Activated T-cell treated with anti-CD3 and anti-CD28 coated beads, Interleukin-2, amount 50 U/mL, for 48 hours (primary cell): ENCODE measurements at regions not wholly inside any gene's neighbourhood (a gene's known extent, or its start where the extent isn't known, plus 50 kb on each side); places are given as distances from the start of the nearest gene placed in this dataset.

Experiments
- DNase-seq, 2 experiments: peaks; one replicate each; pipeline ENCODE4 v3.0.0-alpha.2; 2020

DNA sequence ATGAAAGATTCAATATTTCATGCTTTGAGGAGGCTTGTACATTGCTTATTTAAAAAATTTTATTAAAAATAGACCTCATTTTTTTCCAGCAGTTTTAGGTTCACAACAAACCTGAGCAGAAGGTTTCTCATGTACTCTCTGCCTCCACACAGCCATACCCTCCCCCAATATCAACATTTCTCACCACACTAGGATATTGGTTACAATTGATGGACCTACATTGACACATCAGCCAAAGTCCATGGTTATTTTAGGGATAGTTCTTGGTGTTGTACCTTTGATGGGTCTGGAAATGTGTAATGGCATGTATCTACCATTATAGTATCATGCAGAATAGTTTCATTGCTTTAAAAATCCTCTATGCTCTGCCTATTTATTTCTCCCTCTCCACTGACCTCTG, 611.0 kb downstream of the KCTD8 start:
- no peak for DNase-seq

DNA sequence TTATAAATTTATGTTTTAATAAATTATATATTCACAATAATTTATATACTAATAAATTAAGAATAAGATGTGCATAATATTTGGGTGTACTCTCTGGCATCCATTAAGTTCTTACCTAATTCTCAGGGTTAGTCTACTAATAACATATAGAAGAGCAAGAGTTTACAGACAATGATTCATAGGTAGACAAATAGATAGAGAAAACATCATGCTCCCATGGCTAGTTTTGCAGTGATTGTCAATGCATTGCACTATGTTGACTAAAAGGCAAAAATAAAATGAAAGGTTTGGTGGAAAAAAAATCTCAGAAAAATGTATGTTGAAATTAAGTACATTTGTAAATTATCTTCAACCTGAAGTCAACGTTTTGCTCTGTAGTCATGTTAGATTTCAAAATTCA, 606.0 kb downstream of the KCTD8 start:
- no peak for DNase-seq

DNA sequence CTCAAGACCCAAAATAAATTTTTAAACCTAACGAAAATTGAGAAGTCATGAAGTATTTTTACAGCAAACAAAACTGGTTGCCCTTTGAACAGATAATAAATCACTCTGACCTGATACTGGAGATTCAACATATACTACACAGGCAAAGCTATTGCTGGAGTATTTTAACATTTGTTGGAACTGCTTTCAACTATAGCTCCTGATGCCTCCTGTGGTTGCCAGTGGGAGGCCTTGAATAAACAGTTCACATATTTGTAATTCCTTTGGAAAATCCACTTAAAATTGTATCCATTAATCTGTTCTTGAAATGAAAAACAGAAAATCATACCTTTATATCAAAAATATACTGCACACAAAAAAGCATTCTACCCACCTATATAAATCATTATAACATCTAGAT, 605.1 kb downstream of the KCTD8 start:
- no peak for DNase-seq

DNA sequence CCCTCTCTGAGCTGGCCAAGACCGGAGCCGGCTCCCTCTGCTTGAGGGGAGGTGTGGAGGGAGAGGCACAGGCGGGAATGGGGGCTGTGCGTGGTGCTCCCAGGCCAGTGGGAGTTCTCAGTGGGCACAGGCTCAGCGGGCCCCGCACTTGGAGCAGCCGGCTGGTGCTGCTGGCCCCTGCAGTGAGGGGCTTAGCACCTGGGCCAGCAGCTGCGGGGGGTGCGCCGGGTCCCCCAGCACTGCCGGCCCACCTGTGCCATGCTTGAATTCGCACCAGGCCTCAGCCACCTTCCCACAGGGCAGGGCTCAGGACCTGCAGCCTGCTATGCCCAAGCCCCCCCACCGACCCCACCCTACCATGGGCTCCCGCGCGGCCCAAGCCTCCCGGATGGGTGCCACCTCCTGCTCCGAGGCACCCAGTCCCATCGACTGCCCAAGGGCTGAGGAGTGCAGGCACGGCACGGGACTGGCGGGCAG, 602.5 kb downstream of the KCTD8 start:
- no peak for DNase-seq

DNA sequence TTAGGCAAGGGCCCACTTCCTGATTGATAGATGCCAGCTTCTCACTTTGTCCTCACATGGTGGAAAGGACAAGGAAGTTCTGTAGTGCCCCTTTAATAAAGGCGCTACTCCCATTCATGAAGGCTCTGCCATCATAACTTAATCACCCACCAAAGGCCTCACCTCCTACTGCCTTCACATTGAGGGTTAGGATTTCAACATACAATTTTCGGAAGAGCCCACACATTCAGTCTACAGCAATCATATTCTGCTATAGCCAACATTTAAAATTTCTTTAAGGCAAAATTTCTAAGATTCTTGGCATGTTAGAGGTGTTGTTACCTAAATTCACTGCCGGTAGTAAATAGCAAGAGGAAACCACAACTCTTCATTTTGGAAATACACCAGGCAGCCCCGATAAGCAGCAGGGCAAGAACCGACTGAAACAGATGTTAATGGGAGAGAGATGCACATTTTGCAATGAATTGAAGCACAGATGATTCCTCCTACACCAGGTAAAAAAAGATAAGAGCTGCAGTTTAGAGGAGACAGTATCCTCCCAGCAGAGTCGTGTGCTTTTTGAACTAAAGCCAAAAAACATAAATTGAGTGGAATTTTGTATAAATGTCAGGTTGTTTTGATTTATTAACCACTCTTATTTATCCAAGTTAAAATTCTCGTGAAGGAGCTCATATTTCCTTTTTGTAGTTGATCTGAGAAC, 594.9 kb downstream of the KCTD8 start:
- DNase-seq: no peak

DNA sequence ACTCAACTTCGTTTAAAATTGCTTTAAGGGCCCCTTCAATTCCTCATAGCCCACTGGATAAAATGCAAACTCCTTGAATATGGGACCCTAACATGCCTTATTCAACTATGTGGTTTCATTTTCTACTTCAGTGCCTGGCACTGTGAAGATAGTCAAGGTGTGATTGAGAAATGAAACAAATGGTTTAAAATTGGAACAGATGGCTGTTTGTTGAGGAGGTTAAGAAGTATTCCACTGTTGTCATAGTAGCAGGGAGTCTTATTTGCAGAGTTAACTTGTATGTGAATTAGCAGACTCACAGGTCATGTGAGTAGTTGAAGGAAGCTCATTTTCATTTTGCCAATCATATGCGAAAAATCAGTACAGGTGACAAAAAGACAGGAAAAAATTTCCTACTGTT, 593.3 kb downstream of the KCTD8 start:
- DNase-seq: no peak

DNA sequence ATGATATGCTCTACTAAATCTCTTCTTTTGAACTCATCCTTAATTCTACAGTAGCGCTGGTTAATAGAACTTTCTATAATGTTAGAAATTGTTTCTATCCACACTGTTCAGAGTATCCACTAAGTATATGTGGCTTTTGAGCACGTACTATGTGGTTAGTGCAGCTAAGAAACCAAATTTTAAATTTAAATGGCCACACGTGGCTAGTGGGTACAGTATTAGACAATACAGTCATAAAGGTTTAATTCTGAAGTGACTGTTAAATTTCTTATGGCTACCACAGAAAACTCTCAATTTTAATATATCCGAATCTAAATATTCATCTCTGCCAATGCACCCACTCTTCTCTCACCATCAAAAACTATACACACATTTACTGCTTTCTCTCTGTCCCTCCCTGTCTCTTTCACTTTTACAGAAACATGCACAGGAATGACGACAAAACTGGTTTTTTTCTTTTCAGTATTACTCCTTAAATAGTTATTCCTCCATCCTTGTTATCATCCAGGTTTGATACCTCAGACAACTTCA, 583.9 kb downstream of the KCTD8 start:
- DNase-seq: no peak

DNA sequence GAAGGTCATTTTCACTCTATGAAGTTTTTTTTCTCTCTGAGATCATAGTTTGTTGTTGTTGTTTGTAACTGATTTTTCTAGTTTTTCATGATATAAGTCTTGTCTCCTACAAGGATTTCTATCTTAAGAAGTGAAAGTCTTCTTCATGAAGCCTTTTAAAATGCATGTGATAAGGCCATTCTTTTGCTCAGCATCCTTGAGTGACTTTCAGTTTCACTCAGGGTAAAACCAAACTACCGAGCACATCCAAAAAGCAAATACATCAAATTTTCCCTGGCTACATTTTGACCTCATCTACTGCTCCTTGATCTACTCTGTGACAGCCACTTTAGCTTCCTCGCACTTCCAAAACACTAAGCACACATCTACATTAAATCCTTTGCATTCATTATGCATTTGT, 580.7 kb downstream of the KCTD8 start:
- DNase-seq: no peak

DNA sequence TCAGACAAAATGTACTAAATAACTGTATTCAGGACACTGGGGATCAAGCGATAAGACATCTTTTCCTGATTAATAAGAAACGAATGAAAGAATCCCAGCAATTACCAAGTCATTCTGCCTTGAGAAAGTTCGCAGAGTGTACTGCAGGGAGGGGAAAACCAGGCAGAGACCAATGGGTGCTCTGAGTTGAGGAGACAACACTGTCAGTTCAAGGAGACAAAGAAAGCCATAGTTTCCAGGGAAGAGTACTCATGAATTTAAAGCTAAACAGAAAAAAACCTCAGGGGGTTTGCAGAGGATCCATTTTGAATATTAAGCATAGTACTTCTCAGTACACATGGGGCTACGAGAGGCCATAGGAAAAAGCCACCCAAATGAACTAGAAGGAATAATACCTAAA, 573.0 kb downstream of the KCTD8 start:
- DNase-seq: no peak

DNA sequence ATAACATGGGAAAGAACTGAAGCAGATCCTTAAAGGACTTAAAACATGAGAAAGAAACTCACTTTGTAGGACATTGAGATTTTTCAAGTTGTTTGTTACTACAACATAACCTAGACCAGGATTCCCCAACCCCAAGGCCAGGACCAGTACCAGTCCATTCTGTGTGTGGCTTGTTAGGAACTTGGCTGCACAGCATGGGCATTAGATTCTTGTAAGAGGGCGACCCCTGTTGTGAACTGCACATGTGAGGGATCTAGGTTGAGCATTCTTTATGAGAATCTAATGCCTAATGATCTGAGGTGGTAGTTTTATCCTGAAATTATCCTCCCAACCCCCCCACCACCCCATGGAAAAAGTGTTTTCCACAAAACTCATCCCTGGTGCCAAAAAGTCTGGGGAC, 566.1 kb downstream of the KCTD8 start:
- no peak for DNase-seq

DNA sequence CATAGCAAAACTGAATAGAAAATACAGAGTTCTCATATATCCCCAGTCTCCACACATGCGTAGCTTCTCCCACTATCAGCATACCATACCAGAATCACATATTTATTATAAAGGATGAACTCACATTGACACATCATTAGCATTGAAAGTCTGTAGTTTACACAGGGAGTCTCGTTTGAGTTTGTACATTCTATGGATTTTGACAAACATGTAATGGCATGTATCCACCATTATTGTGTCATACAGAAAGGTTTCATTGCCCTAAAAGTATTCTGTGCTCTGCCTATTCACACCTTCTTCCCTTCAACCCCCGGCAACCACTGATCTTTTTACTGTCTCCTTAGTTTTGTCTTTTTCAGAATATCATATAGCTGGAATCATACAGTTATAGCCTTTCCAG, 562.4 kb downstream of the KCTD8 start:
- no peak for DNase-seq

DNA sequence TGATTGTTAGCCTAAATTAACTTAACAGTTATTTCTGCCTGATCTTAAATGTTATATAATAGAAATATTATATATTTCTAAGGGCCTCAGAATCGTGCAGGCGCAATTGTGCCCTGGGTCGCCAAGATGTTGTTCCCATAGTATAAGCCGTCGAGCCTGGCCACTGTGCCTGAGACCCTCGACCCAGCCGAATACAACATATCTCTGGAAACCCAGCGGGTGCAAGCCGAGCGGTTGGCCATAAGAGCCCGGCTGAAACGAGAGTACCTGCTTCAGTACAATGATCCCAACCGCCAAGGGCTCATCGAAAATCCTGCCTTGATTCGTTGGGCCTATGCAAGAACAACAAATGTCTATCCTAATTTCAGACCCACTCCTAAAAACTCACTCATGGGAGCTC, 549.8 kb downstream of the KCTD8 start:
- DNase-seq: no peak

DNA sequence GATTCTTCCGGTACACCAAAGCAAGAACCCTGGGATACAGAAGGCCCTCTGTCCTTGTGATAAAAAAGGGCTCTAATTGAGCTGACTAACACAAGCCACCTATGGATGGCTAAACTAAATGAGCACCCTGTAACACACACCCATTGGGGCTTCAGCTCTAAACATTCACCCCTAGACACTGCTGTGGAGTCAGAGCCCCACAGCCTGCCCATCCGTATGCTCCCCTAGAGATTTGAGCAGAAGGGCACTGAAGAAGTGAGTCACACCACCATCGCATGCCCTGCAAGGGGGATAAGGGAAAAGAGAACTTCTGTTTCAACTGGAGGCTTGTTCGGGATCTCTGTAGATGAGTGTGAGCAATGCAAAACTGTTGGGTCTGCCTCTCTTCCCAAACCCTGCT, 545.2 kb downstream of the KCTD8 start:
- no peak for DNase-seq

DNA sequence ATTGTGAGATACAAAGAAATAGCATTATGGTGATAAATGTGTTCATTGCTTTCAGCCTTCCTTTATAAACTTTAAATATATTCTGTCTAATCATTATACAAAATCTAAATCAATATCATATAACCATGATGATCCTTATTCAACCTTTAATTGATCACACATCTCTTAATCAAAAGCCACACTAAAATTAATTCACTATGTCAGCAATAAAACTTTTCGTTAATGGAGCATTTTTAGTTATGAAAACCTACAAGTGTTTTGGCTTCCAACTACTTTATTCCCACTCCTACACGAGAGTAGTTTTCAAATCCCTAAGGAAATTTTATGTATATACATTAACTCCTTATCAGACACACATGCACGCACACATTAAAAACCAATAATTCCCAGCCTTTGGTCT, 530.2 kb downstream of the KCTD8 start:
- no peak for DNase-seq

DNA sequence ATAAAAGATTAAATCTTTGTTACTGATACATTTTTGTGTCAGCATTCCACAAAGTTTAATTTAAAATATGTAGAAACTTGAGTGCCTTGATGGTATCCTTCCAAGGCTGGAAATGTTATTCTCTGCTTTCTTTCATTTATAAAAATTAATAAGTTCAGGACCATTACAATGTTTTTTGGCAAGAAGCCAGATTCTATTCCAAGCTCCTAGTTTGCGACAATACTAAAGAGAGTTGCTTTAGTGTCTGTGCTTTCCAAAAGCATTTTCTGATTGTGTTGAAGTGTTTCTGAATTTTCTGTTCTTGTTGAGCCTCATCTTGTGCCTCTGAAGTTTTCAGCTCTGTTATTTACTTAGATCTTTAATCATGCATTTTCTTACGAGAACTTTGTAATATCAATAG, 516.2 kb downstream of the KCTD8 start:
- DNase-seq: no peak

DNA sequence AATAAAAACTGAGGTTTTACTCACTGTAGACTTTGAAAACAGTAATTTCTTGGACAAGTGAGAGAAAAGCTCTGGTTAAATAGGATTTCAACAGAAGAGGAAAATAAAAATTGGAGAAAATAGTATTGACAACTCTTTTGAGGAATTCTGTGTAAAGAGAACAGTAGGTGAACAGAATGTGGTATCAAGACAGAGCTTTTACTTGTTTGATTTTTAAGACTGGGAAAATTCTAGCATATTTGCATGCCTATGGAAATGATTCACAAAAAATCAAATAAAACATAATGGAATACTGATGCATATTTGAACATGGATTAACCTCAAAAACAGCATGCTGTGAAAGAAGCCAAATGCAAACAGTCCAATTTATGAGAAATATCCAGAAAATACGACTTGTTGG, 504.6 kb downstream of the KCTD8 start:
- DNase-seq: no peak

DNA sequence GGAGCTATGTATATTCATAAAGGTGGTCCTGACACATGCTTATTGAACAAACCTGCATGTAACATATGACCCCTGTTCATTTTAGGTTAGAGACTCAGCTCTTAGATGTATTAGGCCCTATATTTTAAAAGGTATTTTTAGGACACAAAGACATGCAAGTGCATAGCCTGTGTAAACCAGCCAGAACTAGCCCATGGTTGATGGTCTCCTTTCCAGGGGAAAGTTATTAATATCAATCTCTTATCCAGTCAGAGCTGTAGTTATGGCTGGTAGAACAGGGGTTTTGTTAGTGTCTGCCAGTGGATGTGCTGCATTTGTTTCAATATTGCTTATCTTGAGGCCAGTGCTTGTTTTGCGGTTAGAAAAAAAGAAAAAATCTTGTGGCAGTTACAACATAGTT, 488.6 kb downstream of the KCTD8 start:
- DNase-seq: no peak

DNA sequence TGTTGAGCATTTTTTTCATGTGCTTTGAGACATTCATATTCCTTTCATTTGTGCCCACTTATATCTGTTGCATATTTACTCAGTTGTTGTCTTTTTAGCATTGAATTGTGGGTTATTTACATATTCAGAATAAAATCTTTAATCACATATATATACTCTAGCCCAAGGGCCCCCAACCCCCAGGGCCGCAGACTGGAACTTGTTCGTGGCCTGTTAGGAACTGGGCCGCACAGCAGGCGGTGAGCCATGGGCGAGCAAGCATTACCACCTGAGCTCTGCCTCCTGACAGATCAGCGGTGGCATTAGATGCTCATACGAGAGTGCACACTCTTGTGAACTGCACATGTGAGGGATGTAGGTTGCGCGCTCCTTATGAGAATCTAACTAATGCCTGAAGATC, 480.6 kb downstream of the KCTD8 start:
- DNase-seq: no peak

DNA sequence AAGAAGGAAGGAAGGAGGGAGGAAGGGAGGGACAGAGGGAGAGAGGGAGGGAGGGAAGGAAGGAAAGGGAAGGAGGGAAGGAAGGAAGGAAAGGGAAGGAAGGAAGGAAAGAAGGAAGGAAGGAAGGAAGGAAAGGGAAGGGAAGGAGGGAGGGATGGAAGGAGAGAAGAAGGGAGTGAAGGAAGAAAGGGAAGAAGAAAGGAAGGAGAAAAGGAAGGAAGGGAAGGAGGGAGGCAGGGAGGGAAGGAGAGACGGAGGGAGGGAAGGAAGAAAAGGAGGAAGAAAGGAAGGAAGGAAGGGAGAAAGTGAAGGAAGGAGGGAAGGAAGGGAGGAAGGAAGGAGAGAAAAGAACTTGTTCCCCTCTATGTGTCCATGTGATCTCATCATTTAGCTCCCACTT, 465.0 kb downstream of the KCTD8 start:
- DNase-seq: no peak

DNA sequence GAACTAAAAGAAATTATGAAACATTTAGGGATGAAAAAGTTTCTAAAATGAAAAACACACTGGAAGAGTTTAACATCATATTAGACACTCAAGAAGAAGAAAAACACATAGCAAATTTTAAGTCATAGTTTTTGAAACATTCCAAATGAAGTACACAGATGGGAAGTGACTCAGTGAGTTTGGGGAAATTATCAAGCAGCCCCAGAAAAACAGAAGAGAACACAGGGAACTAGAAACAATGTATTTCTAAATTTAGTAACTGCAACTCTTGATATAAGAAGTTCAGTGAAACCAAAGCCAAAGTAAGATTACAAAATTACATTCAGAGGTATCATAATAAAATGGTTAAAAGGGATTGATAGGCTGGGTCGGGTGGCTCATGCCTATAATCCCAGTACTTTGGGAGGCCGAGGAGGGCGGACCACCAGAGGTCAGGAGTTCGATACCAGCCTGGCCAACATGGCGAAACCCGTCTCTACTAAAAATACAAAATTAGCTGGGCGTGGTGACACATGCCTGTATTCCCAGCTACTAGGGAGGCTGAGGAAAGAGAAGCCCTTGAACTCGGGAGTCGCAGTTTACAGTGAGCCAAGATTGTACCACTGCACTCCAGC, 461.2 kb downstream of the KCTD8 start:
- DNase-seq: no peak

DNA sequence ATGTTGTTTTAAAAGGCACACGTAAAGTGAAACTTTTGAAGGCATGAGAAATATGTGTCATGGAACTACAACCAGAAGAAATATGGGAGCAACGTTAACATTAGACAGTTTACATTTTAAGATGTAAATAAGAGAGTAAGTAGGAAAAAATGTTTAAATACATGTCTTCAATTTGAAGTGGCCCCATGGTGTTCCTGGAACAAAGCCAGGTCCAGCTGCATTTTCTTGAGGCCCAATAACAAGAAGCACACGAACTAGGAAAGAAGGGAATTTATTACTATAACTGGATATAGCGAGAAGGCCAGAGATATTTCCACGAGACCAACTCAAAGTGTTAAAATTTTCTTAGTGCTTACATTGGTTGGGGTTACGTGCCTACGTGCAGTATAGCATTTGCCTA, 458.1 kb downstream of the KCTD8 start:
- no peak for DNase-seq

DNA sequence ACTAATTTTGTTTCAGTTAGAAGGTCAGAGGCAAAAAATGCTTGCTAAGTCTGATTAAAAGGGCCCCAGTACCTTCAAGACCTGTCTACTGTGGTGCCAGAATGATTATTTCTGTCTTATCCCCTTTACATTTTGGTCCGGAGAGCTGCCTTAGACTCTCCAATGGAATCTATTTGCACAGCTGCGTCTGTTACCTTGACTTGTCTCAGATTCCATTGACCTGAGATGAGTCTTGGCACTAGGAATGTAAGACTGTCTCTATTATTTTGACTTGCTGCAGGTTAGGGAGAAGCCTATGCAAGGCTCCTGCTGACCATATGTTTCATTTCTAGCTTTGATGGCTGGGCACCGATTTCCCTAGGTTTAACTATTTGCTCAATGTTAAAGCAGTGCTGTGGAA, 457.6 kb downstream of the KCTD8 start:
- no peak for DNase-seq

DNA sequence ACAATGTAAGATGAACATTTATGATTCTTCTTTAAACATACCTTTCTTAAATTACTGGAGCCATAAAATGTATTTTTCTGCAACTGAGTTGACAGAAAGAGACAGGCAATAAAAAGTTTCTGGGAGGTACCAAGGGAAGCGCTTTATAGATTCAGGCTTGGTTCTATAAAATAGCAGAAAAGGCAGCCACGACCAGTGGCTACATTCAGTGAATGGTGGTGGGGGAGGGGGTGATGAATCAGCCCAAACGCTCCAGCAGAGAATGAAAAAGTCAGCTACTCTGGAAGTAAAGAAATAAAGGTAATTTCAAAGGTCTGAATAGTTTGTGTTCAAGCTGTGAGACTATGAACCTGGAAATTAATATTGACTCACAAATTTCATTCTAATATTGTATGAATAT, 456.1 kb downstream of the KCTD8 start:
- DNase-seq: no peak

DNA sequence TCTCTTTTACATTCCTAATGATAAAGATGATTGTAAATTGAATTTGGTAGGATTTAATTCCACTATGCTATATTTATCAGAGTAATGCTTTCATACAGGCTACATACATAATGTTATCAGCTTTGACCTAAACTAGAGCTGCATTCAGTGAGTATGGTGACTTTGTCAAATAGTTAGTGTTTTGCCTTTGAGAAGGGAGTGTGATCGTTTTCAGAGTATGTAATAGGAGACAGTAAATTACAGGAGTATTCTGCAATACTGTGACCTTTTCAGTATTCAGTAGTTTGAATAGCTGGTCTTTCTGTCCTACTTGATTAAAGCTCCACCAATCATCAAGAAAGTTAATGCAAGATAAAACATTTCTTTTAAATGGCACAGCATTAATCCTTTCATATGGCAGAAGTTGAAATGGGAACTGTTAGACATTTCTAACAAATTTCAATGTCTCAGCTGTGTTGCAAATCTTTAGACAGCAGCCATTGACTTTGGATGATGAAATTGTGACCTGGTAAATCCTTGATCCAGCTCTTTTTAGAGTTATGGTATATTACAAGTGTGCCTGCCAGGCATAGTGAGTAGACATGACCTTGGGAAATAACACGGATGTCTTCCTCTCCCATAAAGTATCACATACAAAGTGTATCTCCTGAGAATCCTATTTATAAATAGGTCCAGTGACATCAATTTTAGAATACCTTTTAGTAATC, 455.3 kb downstream of the KCTD8 start:
- no peak for DNase-seq
